ENCODE measurements at regions not wholly inside any gene's neighbourhood (a gene's known extent, or its start where the extent isn't known, plus 50 kb on each side); places are given as distances from the start of the nearest gene placed in this dataset.

DNA sequence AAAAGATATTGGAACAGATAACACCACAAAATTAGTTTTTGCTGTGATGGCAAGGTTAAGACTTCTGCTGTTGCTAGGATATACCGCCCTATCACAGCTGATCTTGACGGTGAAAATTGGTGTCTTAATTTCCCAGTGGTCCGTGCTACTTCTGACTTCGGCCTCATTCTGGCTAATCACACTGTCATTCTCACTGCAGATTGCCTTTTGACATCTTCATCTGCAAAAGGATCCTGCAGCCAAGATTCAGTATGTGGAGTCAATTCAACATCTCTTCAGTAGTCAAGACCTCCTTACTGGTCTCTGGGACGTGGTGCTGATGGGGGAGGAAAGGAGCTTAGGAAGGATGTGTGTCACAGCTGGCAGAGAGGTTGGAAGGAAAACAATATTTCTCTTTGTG is 438.6 kb downstream of the WDR72 start:
- Histone ChIP-seq H3K4me3 (ENCODE audit: low read length) (no peak overlapping the region), H3K9me3 (ENCODE audit: low read length) (no peaks in the 10 kb centered on the region), H3K36me3 (ENCODE audit: insufficient read depth, low read length) (no peaks in the 10 kb centered on the region), H2AFZ (ENCODE audit: low read depth, low read length) (no peak overlapping the region), H3K4me1 (ENCODE audit: insufficient read depth, low read length) (peaks cover 2% of the 10 kb centered on the region), H3K27me3 (ENCODE audit: insufficient read depth, low read length) (peaks cover 2% of the 10 kb centered on the region)

DNA sequence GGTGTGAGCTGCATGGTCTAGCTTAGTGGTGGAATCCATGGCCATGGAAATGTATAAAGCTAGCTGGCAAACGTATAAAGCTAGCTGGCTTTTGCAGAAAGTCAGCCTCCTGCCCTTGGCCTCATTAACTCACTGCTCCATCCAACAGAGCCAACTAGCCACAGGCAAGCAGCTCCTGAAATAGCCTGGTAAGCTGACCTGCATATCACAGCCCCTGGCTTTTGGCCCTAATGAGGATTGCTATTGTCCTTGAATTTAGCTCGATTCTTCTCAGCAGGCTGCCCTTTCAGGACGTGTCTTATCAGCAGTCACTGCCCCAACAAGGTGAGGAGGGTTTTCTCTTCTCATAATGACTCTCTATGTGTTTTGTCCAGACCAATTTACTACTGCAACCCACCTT is 446.8 kb downstream of the WDR72 start:
- no peak overlapping the region for H2AFZ ChIP-seq (ENCODE audit: low read depth, low read length)
- H3K4me3 ChIP-seq (ENCODE audit: low read length): no peak overlapping the region
- no peaks in the 10 kb centered on the region for H3K27me3 ChIP-seq (ENCODE audit: insufficient read depth, low read length)
- H3K4me1 ChIP-seq (ENCODE audit: insufficient read depth, low read length): no peaks in the 10 kb centered on the region
- no peaks in the 10 kb centered on the region for H3K36me3 ChIP-seq (ENCODE audit: insufficient read depth, low read length)
- H3K9me3 ChIP-seq (ENCODE audit: low read length): no peaks in the 10 kb centered on the region

DNA sequence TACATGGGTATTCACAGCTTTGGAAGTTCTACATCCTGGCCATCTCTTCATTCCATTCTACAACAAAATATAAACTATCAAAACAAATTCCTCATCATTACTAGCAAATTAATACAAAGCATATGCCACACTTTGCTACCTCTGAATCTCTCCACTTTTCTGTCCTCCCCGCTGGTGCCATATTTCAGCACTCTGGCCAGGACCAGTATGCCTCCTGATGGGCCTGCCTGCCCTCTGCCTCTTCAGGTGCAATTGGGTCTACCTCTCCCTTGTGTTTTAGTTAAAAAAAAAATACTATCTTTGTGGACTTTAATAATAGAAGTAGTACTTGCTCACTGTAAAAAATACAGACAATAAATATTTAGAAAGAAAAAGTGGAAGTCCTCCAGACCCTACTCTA is 448.8 kb downstream of the WDR72 start:
- H3K36me3 ChIP-seq (ENCODE audit: insufficient read depth, low read length): no peaks in the 10 kb centered on the region
- H3K9me3 ChIP-seq (ENCODE audit: low read length): no peaks in the 10 kb centered on the region
- no peaks in the 10 kb centered on the region for H3K27me3 ChIP-seq (ENCODE audit: insufficient read depth, low read length)
- H3K4me3 ChIP-seq (ENCODE audit: low read length): no peak overlapping the region
- no peaks in the 10 kb centered on the region for H3K4me1 ChIP-seq (ENCODE audit: insufficient read depth, low read length)
- H2AFZ ChIP-seq (ENCODE audit: low read depth, low read length): no peak overlapping the region

DNA sequence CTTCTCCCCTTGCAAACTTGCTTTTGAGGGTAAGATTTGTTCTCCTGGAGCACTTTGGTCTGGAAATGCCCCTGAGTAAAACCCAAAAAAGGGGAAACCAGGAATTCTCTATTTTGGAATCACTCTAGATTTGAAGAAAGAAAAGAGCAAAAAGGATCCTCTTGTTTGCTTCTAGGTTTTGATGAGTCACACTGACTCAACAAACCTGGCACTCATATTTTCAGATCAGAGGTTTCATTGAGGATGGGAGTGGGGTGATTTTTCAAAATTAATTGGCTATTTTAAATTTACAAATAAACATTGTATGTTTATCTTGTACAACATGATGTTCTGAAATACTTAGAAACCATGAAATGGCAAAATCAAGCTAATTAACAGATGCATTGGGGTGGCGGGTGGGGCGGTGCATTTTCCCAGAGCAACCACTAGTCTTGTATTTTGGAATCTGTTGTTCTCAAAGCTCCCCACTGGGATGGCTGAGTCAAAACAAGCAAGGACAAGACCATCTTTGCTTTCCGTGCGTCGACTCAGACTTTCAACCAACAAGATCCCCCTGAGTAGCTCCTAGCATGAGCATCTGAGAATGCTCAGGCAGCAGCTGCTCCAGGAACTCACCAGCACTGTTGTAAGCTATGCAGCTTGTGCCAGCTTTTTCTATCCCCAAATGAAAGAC is 451.4 kb downstream of the WDR72 start:
- no peaks in the 10 kb centered on the region for H3K27me3 ChIP-seq (ENCODE audit: insufficient read depth, low read length)
- H2AFZ ChIP-seq (ENCODE audit: low read depth, low read length): no peak overlapping the region
- H3K9me3 ChIP-seq (ENCODE audit: low read length): no peaks in the 10 kb centered on the region
- no peaks in the 10 kb centered on the region for H3K36me3 ChIP-seq (ENCODE audit: insufficient read depth, low read length)
- H3K4me1 ChIP-seq (ENCODE audit: insufficient read depth, low read length): no peaks in the 10 kb centered on the region
- no peak overlapping the region for H3K4me3 ChIP-seq (ENCODE audit: low read length)

DNA sequence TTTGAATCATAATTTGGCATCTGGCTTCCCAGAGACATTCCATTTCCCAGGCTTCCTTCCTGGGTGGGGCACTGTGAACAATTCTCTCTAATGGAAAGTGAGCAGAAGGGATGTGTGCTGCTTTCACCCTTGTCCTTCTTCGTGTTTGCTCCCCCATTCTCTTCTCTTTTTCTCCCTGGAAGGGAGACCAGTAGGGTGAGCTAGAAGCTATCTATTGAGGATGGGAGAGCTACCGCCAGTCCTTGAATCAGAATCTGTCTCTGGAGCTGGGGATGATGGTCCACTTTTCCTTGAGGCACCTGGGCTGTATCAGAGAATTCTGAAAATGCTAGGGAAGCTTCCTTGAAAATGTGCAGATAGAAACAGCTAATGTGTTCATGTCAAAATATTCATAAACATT is 453.9 kb downstream of the WDR72 start:
- Histone ChIP-seq H3K27me3 (ENCODE audit: insufficient read depth, low read length) (no peaks in the 10 kb centered on the region), H2AFZ (ENCODE audit: low read depth, low read length) (no peak overlapping the region), H3K9me3 (ENCODE audit: low read length) (no peaks in the 10 kb centered on the region), H3K4me1 (ENCODE audit: insufficient read depth, low read length) (no peaks in the 10 kb centered on the region), H3K4me3 (ENCODE audit: low read length) (no peak overlapping the region), H3K36me3 (ENCODE audit: insufficient read depth, low read length) (no peaks in the 10 kb centered on the region)

DNA sequence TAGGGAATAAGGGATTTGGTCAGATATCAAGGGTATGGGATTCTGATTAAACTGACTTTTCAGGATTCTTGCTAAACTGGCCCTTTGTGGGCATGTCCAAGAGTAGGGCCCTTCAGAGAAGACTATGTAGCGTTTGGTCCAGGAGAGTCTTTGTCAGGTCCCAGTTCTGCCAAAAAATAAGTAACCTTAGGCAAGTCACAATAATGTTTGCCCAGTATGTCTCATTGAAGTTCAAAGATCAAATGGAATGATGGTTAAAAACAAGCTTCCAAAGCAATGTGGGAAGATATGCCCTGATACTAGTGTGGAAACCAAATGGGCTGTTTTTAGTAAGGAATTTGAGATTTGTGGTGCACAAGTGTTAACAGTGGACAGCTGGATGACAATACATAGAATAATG is 454.4 kb downstream of the WDR72 start:
- H3K36me3 ChIP-seq (ENCODE audit: insufficient read depth, low read length): no peaks in the 10 kb centered on the region
- no peak overlapping the region for H3K4me3 ChIP-seq (ENCODE audit: low read length)
- no peaks in the 10 kb centered on the region for H3K27me3 ChIP-seq (ENCODE audit: insufficient read depth, low read length)
- H3K4me1 ChIP-seq (ENCODE audit: insufficient read depth, low read length): no peaks in the 10 kb centered on the region
- H2AFZ ChIP-seq (ENCODE audit: low read depth, low read length): no peak overlapping the region
- H3K9me3 ChIP-seq (ENCODE audit: low read length): no peaks in the 10 kb centered on the region

DNA sequence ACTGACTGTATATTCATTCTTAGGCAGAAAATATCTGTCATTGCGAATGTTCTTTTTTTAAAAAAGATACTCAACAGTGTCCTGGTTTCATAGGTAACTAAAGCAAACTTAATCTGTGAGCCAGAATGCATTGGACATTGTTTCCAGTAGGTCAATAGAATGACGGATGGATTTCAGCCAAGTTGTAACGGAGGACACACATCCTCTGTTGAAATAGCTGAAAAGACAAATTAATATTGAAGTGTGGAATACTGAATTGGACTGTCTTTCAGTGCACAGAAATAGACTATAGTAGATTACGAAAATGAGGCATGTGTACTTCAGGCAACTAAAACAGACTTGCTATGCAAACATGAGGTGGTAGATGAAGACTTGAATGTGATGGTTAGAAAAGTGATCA is 461.6 kb downstream of the WDR72 start:
- Histone ChIP-seq H3K27me3 (ENCODE audit: insufficient read depth, low read length) (no peaks in the 10 kb centered on the region), H2AFZ (ENCODE audit: low read depth, low read length) (no peak overlapping the region), H3K36me3 (ENCODE audit: insufficient read depth, low read length) (no peaks in the 10 kb centered on the region), H3K4me1 (ENCODE audit: insufficient read depth, low read length) (no peaks in the 10 kb centered on the region), H3K9me3 (ENCODE audit: low read length) (no peaks in the 10 kb centered on the region), H3K4me3 (ENCODE audit: low read length) (no peak overlapping the region)

DNA sequence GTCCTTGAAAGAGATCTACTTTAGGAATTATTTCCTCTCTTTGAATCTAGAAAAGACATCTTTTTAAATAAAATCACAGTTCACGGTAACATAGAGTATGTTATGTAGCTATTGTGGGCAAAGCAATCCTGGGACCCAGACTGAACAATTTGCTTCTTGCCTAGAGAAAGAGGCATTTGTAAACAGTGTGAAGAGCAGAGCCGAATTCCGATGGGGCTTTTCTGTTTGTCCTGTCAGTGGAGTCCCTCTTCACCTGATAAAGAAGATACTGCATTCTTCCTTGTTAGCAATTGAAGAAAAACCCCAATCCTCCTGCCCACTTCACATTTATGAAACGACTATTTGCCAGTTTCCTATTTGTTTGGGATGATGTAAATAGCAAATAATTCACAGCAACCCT is 462.9 kb downstream of the WDR72 start:
- H3K4me1 ChIP-seq (ENCODE audit: insufficient read depth, low read length): no peaks in the 10 kb centered on the region
- no peaks in the 10 kb centered on the region for H3K9me3 ChIP-seq (ENCODE audit: low read length)
- no peaks in the 10 kb centered on the region for H3K27me3 ChIP-seq (ENCODE audit: insufficient read depth, low read length)
- H2AFZ ChIP-seq (ENCODE audit: low read depth, low read length): no peak overlapping the region
- H3K4me3 ChIP-seq (ENCODE audit: low read length): no peak overlapping the region
- no peaks in the 10 kb centered on the region for H3K36me3 ChIP-seq (ENCODE audit: insufficient read depth, low read length)

DNA sequence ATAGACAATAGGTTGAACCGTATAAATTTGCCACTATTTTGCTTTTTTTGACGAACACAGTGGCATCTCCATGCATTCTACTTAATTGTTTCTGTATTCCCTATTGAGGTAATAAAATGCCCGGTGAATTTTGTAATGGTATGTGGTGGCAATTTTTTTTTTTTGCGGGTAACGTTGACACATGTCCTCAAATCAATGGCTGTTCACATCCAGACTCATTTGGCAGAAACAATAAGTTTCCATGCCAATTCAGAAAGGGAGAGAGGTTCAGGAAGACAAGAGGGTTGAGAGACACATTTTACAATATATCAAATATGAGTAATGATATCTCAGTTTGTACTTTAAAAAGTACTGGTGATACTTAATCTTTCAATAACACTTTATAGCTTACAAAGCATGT is 463.9 kb downstream of the WDR72 start:
- H3K27me3 ChIP-seq (ENCODE audit: insufficient read depth, low read length): no peaks in the 10 kb centered on the region
- H3K9me3 ChIP-seq (ENCODE audit: low read length): no peaks in the 10 kb centered on the region

DNA sequence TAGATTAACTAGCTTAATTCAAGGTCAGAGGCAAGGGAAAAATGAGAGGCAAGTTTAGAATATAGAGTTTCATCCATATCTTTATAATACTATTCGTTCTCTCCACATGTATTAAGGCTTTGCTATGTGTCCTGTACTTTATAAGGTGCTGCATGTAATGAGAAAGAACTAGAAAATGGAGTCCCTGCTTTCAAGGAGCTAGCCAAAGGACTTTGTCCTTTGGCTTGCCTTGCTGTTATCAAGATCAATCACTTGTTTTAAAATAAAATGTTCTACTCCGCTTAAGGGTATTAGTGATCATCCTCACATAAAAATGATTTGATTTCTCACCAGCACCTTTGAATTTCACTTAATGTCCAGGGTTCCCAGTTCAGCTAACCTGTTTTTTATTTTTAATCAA is 470.9 kb downstream of the WDR72 start:
- H3K4me1 ChIP-seq (ENCODE audit: insufficient read depth, low read length): no peaks in the 10 kb centered on the region
- H3K4me3 ChIP-seq (ENCODE audit: low read length): no peak overlapping the region
- H2AFZ ChIP-seq (ENCODE audit: low read depth, low read length): no peak overlapping the region
- no peaks in the 10 kb centered on the region for H3K9me3 ChIP-seq (ENCODE audit: low read length)
- no peaks in the 10 kb centered on the region for H3K27me3 ChIP-seq (ENCODE audit: insufficient read depth, low read length)
- no peaks in the 10 kb centered on the region for H3K36me3 ChIP-seq (ENCODE audit: insufficient read depth, low read length)

More for the DNA sequence above, 463.9 kb downstream of the WDR72 start:
- no peaks in the 10 kb centered on the region for H3K4me1 ChIP-seq (ENCODE audit: insufficient read depth, low read length)
- H2AFZ ChIP-seq (ENCODE audit: low read depth, low read length): no peak overlapping the region
- H3K36me3 ChIP-seq (ENCODE audit: insufficient read depth, low read length): no peaks in the 10 kb centered on the region
- no peak overlapping the region for H3K4me3 ChIP-seq (ENCODE audit: low read length)

DNA sequence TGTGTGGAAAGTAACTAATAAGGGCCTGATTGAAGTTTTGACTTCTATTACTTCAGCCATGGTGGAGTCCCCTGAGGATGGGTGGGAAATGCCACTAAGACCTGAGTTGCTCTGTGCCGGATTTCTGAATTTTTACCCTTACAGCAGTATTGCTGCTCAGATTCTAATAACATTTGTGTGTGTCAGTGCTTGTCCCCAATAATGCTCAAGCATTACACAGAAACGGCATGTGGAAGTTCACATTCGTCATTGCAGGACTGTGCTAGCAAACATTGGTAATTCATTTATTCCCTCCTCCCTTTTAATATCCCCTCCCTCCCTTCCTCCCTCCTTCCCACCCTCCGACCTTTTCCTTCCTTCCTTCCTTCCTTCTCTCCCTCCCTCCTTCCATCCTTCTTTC is 484.5 kb upstream of the ONECUT1 start:
- Histone ChIP-seq H2AFZ (ENCODE audit: low read depth, low read length) (no peak overlapping the region), H3K27me3 (ENCODE audit: insufficient read depth, low read length) (no peaks in the 10 kb centered on the region), H3K4me3 (ENCODE audit: low read length) (no peak overlapping the region), H3K36me3 (ENCODE audit: insufficient read depth, low read length) (no peaks in the 10 kb centered on the region), H3K4me1 (ENCODE audit: insufficient read depth, low read length) (no peaks in the 10 kb centered on the region), H3K9me3 (ENCODE audit: low read length) (no peaks in the 10 kb centered on the region)

DNA sequence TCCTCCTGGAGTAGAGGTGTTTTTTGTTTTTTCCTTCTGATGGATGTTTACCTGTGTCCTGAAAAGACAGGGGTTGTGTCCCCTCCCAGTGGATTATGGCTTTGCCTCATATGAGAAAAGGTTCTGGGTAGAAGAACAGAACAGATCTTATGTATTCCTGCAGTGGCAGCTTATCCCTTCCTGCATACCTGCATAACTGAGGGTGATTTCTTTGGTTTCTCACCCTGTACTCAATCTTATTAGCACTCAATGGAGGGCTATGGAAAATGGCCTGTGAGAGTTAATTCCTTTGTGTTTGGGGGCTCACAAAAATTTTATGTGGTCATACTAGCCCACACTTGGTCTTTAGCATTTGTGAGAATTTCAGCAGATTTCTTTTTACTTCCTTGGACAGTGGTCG is 482.0 kb upstream of the ONECUT1 start:
- no peak overlapping the region for H2AFZ ChIP-seq (ENCODE audit: low read depth, low read length)
- H3K36me3 ChIP-seq (ENCODE audit: insufficient read depth, low read length): no peaks in the 10 kb centered on the region
- H3K9me3 ChIP-seq (ENCODE audit: low read length): no peaks in the 10 kb centered on the region
- no peaks in the 10 kb centered on the region for H3K4me1 ChIP-seq (ENCODE audit: insufficient read depth, low read length)
- no peak overlapping the region for H3K4me3 ChIP-seq (ENCODE audit: low read length)
- H3K27me3 ChIP-seq (ENCODE audit: insufficient read depth, low read length): no peaks in the 10 kb centered on the region

DNA sequence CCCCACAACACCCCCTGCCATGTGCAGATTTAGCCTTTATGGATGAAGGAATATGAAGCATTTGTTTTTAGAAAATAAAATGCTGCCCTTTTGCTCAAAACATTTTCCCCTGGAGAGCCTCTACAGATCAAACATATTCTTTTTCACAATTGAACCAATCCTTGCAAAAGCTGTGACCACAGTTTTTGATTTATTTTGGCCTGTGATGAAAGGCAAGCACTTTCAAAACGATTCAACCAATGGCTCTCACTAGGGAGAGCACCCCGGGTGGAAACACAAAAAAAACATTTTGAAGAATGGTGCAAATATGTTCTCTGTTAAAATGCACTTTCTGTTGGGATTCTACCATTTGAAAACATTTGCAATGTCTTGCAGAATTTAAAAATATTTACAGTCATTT is 476.0 kb upstream of the ONECUT1 start:
- Histone ChIP-seq H3K27me3 (ENCODE audit: insufficient read depth, low read length) (no peaks in the 10 kb centered on the region), H3K4me3 (ENCODE audit: low read length) (no peak overlapping the region), H3K36me3 (ENCODE audit: insufficient read depth, low read length) (no peaks in the 10 kb centered on the region), H3K4me1 (ENCODE audit: insufficient read depth, low read length) (no peaks in the 10 kb centered on the region), H2AFZ (ENCODE audit: low read depth, low read length) (no peak overlapping the region), H3K9me3 (ENCODE audit: low read length) (no peaks in the 10 kb centered on the region)

DNA sequence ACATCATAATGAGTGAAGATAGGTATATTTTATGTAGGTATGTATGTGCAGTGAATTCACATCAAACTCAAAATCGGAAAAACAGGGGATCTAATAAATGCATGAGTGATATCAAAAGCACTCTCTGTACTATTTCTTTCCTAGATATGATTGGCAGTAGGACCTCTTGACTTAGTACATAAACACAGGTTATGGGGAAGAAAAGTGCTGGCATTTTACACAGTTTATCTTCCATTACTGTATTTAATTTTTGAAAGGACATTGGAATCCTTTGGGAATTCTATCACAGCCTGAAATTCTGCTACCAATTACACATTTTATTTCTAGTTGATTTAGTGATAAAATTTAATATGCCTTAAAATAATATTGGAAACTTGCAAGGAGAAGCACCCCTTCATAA is 470.5 kb upstream of the ONECUT1 start:
- Histone ChIP-seq H2AFZ (ENCODE audit: low read depth, low read length) (no peak overlapping the region), H3K27me3 (ENCODE audit: insufficient read depth, low read length) (no peaks in the 10 kb centered on the region), H3K9me3 (ENCODE audit: low read length) (no peaks in the 10 kb centered on the region), H3K4me1 (ENCODE audit: insufficient read depth, low read length) (no peaks in the 10 kb centered on the region), H3K36me3 (ENCODE audit: insufficient read depth, low read length) (no peaks in the 10 kb centered on the region), H3K4me3 (ENCODE audit: low read length) (no peak overlapping the region)

Measured in neuron (in vitro differentiated cells).